BJ (cell line): ENCODE measurements at regions not wholly inside any gene's neighbourhood (a gene's known extent, or its start where the extent isn't known, plus 50 kb on each side); places are given as distances from the start of the nearest gene placed in this dataset.

Experiments
- CTCF ChIA-PET: fragments of 350-600 bp; formaldehyde crosslinking; extraction: SDS; loops from one replicate; lab custom pipeline; 2021; ENCODE audit warnings: antibody characterized with exemption, inconsistent platforms; lab: Yijun Ruan, JAX
- POLR2A ChIA-PET: fragments of 300-600 bp; sonication (Branson Sonifier 250); formaldehyde crosslinking; extraction: SDS; loops from one replicate; lab custom pipeline; 2021; ENCODE audit warnings: antibody characterized with exemption; lab: Charles Lee
- DNase-seq: peaks from one replicate; pipeline ENCODE4 v3.0.0-alpha.2; 2011; ENCODE audit warnings: low read depth
- H3K27me3 ChIP-seq: 2 replicates; pipeline ENCODE4 v1.6.0; 2011; ENCODE audit warnings: low read length; ENCODE audit not compliant: control insufficient read depth, insufficient read depth
- H3K36me3 ChIP-seq: 2 replicates; pipeline ENCODE4 v1.5.1; 2011; ENCODE audit warnings: low read length; ENCODE audit not compliant: control insufficient read depth, insufficient read depth
- H3K4me3 ChIP-seq: 2 replicates; pipeline ENCODE4 v1.5.1; 2011; ENCODE audit warnings: low read depth, mild to moderate bottlenecking, control low read depth, low read length
- CTCF ChIP-seq: IDR thresholded peaks from 2 replicates; pipeline ENCODE4 v1.5.1; 2011; ENCODE audit warnings: low read depth, mild to moderate bottlenecking, control low read depth, inconsistent platforms, low read length, moderate library complexity; ENCODE audit not compliant: insufficient read depth

GRCh38 chr16:86762095-86762494 is 183.7 kb downstream of the FOXL1 start:
- ChIA-PET CTCF (interaction anchor here (0.6 to 2.4 kb wide), 12 partner anchors 9 to 274 kb away, joined by 3 to 18 read pairs (median 6); partner anchors contain the start of gene FOXL1), POLR2A (no interaction called here)
- no peak for TF ChIP-seq CTCF
- no peak overlapping the region for H3K4me3 ChIP-seq
- no peaks in the 10 kb centered on the region for H3K36me3 ChIP-seq
- DNase-seq, result no peak
- peaks cover 2% of the 10 kb centered on the region; the same call in 1 of the 2 replicates for H3K27me3 ChIP-seq

GRCh38 chr16:86763819-86764218 is 185.5 kb downstream of the FOXL1 start:
- no peak for DNase-seq
- POLR2A ChIA-PET, result no interaction called here
- CTCF ChIA-PET, result interaction anchor here (0.8 to 2.1 kb wide), 5 partner anchors 10 to 298 kb away, joined by 3 to 5 read pairs (median 3); no protein-coding TSS in a partner anchor
- H3K4me3 ChIP-seq, result no peak overlapping the region
- H3K36me3 ChIP-seq, result no peaks in the 10 kb centered on the region
- H3K27me3 ChIP-seq, result peaks cover 2% of the 10 kb centered on the region; the same call in 1 of the 2 replicates
- TF ChIP-seq CTCF, result no peak

GRCh38 chr16:86764551-86764950 is 186.2 kb downstream of the FOXL1 start:
- no peak overlapping the region for H3K4me3 ChIP-seq
- POLR2A ChIA-PET, result no interaction called here
- CTCF ChIA-PET, result interaction anchor here (0.9 to 2.1 kb wide), 4 partner anchors 14 to 253 kb away, joined by 3 to 5 read pairs (median 3); no protein-coding TSS in a partner anchor
- no peak for TF ChIP-seq CTCF
- H3K36me3 ChIP-seq, result no peaks in the 10 kb centered on the region
- H3K27me3 ChIP-seq, result peaks cover 2% of the 10 kb centered on the region
- DNase-seq, result no peak

GRCh38 chr16:86765389-86766026 is 187.2 kb downstream of the FOXL1 start:
- no peak overlapping the region for H3K4me3 ChIP-seq
- no peak for DNase-seq
- ChIA-PET CTCF (interaction anchor here (1.1 to 2.1 kb wide), 2 partner anchors 15 to 252 kb away, joined by 3 to 5 read pairs; no protein-coding TSS in a partner anchor), POLR2A (no interaction called here)
- H3K27me3 ChIP-seq, result peaks cover 2% of the 10 kb centered on the region
- no peaks in the 10 kb centered on the region for H3K36me3 ChIP-seq
- TF ChIP-seq CTCF, result no peak

GRCh38 chr16:86766700-86767099 is 188.4 kb downstream of the FOXL1 start:
- no peak for TF ChIP-seq CTCF
- DNase-seq, result no peak
- H3K36me3 ChIP-seq, result no peaks in the 10 kb centered on the region
- ChIA-PET CTCF (no interaction called here), POLR2A (no interaction called here)
- H3K27me3 ChIP-seq, result peaks cover 2% of the 10 kb centered on the region
- H3K4me3 ChIP-seq, result no peak overlapping the region
